Prostate gland (tissue), 2 donors: ENCODE measurements at regions not wholly inside any gene's neighbourhood (a gene's known extent, or its start where the extent isn't known, plus 50 kb on each side); places are given as distances from the start of the nearest gene placed in this dataset.

Experiments used
- POLR2A ChIP-seq: fragments of 450-650 bp; IDR thresholded peaks from one replicate; pipeline ENCODE4 v1.6.1; 2016; ENCODE audit warnings: antibody characterized with exemption, mild to moderate bottlenecking
- POLR2AphosphoS5 ChIP-seq: sonication (generic); formaldehyde crosslinking; IDR thresholded peaks from one replicate; pipeline ENCODE4 v1.6.1; 2017; ENCODE audit warnings: antibody characterized with exemption
- TF ChIP-seq, protein P1 (sequence below), 4 experiments: fragments of 200-600 bp in 2 of 4; fragments of 450-650 bp in 2 of 4; sonication (generic) in 2 of 4; IDR thresholded peaks; 1 replicate in 3 of 4; 2 replicates in 1 of 4; pipeline ENCODE4 v1.5.1; 2016 to 2019; ENCODE audit warnings: antibody characterized with exemption in 4 of 4, mild to moderate bottlenecking in 2 of 4, moderate library complexity in 2 of 4

GRCh38 chr3:188037195-188037718, 116.7 kb upstream of the LPP start:
- TF ChIP-seq, protein P1, sequence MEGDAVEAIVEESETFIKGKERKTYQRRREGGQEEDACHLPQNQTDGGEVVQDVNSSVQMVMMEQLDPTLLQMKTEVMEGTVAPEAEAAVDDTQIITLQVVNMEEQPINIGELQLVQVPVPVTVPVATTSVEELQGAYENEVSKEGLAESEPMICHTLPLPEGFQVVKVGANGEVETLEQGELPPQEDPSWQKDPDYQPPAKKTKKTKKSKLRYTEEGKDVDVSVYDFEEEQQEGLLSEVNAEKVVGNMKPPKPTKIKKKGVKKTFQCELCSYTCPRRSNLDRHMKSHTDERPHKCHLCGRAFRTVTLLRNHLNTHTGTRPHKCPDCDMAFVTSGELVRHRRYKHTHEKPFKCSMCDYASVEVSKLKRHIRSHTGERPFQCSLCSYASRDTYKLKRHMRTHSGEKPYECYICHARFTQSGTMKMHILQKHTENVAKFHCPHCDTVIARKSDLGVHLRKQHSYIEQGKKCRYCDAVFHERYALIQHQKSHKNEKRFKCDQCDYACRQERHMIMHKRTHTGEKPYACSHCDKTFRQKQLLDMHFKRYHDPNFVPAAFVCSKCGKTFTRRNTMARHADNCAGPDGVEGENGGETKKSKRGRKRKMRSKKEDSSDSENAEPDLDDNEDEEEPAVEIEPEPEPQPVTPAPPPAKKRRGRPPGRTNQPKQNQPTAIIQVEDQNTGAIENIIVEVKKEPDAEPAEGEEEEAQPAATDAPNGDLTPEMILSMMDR (IDR thresholded peaks at IDR 0.05), result peak in 3 of 4 experiments; percentile 35 to 60 (median 42)
- no peak for TF ChIP-seq POLR2AphosphoS5
- no peak for TF ChIP-seq POLR2A
